Endothelial cell (in vitro differentiated cells): ENCODE measurements at regions not wholly inside any gene's neighbourhood (a gene's known extent, or its start where the extent isn't known, plus 50 kb on each side); places are given as distances from the start of the nearest gene placed in this dataset.

Experiments used
- DNase-seq: peaks from one replicate; pipeline ENCODE4 v3.0.0; 2021; ENCODE audit warnings: low spot score
- H3K27ac Mint-ChIP-seq: one replicate; pipeline ENCODE4 v1.8.0; 2021; ENCODE audit warnings: mixed read lengths, inconsistent platforms; ENCODE audit not compliant: unreplicated experiment
- H3K27me3 Mint-ChIP-seq: one replicate; pipeline ENCODE4 v1.8.0; 2021; ENCODE audit warnings: mild to moderate bottlenecking, moderate library complexity, mixed read lengths, inconsistent platforms; ENCODE audit not compliant: unreplicated experiment
- H3K36me3 Mint-ChIP-seq: one replicate; pipeline ENCODE4 v1.8.0; 2021; ENCODE audit warnings: mild to moderate bottlenecking, low read depth, mixed read lengths, inconsistent platforms; ENCODE audit not compliant: unreplicated experiment
- H3K4me1 Mint-ChIP-seq: one replicate; pipeline ENCODE4 v1.8.0; 2021; ENCODE audit warnings: mild to moderate bottlenecking, mixed read lengths, inconsistent platforms; ENCODE audit not compliant: unreplicated experiment
- H3K4me3 Mint-ChIP-seq: one replicate; pipeline ENCODE4 v1.8.0; 2021; ENCODE audit warnings: mild to moderate bottlenecking, mixed read lengths, inconsistent platforms; ENCODE audit not compliant: unreplicated experiment
- H3K9me3 Mint-ChIP-seq: one replicate; pipeline ENCODE4 v1.8.0; 2021; ENCODE audit warnings: mixed read lengths, inconsistent platforms; ENCODE audit not compliant: unreplicated experiment
- CTCF ChIP-seq: fragments of 200-600 bp; sonication (generic); IDR thresholded peaks from one replicate; pipeline ENCODE4 v1.5.0; 2021; ENCODE audit warnings: antibody characterized with exemption; ENCODE audit not compliant: unreplicated experiment

DNA sequence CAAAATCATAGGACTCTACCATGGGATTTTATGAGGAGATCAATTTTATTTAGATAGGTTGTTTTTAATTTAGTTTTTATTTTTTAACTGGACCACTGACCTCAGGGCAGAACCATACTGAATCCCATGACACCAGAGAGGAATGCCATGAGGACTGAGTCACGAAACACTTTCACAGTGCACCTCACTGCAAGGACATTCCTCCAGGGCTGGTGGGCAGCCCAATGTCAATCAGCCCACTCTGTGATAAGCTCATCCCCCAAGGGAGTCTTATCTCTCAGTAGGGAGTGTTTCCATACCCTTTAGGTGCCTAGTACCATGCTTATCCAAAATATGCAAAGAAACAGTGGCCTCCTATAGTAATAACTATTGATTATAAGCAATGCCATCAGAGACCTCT lies 224.5 kb upstream of the CDH6 start:
- no peak overlapping the region for H3K27ac Mint-ChIP-seq

DNA sequence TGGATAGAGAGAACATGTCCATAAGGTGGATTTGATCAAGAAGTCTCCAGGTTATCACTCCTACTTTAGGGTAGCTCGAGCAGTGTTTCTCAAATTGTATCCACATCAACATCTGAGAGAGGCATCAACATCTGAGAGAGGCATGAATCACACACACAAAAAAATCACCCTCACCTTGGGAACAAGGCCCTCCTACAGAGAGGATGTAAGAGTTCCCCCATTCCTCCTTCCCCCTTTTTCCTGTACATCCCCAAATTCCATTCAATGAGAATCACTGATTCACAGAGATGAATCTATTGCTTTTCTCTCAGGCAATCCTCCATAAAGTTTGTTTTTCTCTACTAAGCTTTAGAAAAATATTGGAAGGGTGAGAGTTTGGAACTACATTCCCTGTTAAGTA lies 233.4 kb upstream of the CDH6 start:
- Mint-ChIP-seq H3K27me3 (no peaks in the 10 kb centered on the region), H3K4me1 (no peaks in the 10 kb centered on the region), H3K9me3 (no peaks in the 10 kb centered on the region), H3K27ac (no peak overlapping the region), H3K36me3 (no peaks in the 10 kb centered on the region), H3K4me3 (no peak overlapping the region)
- DNase-seq: no peak
- TF ChIP-seq CTCF: no peak

More for the DNA sequence above, 224.5 kb upstream of the CDH6 start:
- no peaks in the 10 kb centered on the region for H3K27me3 Mint-ChIP-seq
- no peak for DNase-seq
- H3K9me3 Mint-ChIP-seq: no peaks in the 10 kb centered on the region
- no peak for TF ChIP-seq CTCF
- no peak overlapping the region for H3K4me3 Mint-ChIP-seq
- no peaks in the 10 kb centered on the region for H3K4me1 Mint-ChIP-seq
- no peaks in the 10 kb centered on the region for H3K36me3 Mint-ChIP-seq

- TF ChIP-seq CTCF: no peak
- Mint-ChIP-seq H3K36me3 (no peaks in the 10 kb centered on the region), H3K27me3 (no peaks in the 10 kb centered on the region), H3K27ac (no peak overlapping the region), H3K4me3 (no peak overlapping the region), H3K9me3 (no peaks in the 10 kb centered on the region), H3K4me1 (no peaks in the 10 kb centered on the region)
- DNase-seq: no peak
Measured at GRCh38 chr5:30959238-30959637, 234.2 kb upstream of the CDH6 start.

DNA sequence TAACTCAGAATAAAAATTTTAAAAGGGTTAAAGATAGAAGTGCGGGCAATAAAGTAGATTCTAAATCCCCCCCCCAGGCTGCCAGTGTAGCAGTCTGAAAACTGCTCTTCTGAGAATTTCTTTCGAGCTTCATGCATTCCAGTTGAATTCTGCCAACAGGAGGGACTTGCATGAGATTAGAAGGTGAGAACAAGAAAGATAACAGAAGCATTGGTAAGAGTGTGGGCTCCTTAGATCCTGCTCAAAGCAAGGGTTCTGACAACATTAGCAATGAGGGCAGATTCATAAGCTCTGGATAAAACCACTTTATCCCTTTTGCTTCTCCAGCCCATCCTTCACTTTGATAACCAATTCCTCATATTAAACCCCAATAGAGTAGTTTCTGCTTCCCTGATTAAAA lies 235.9 kb upstream of the CDH6 start:
- Mint-ChIP-seq H3K36me3 (no peaks in the 10 kb centered on the region), H3K4me3 (no peak overlapping the region), H3K27ac (no peak overlapping the region), H3K9me3 (no peaks in the 10 kb centered on the region), H3K27me3 (no peaks in the 10 kb centered on the region), H3K4me1 (no peaks in the 10 kb centered on the region)
- no peak for TF ChIP-seq CTCF
- DNase-seq: no peak

GRCh38 chr5:30956251-30956650 lies 237.2 kb upstream of the CDH6 start:
- H3K27ac Mint-ChIP-seq: no peak overlapping the region
- H3K36me3 Mint-ChIP-seq: no peaks in the 10 kb centered on the region
- H3K27me3 Mint-ChIP-seq: no peaks in the 10 kb centered on the region
- H3K4me1 Mint-ChIP-seq: no peaks in the 10 kb centered on the region
- no peaks in the 10 kb centered on the region for H3K9me3 Mint-ChIP-seq
- no peak for DNase-seq
- no peak for TF ChIP-seq CTCF
- H3K4me3 Mint-ChIP-seq: no peak overlapping the region
